H1 (cell line): ENCODE measurements at regions not wholly inside any gene's neighbourhood (a gene's known extent, or its start where the extent isn't known, plus 50 kb on each side); places are given as distances from the start of the nearest gene placed in this dataset.

Source experiments
- ASH2L ChIP-seq: fragments of 200-600, 300-600 bp; sonication (generic); IDR thresholded peaks from one replicate; pipeline ENCODE4 v1.7.1; 2017; ENCODE audit warnings: low read length
- CTBP2 ChIP-seq: IDR thresholded peaks from 2 replicates; pipeline ENCODE4 v1.7.0; 2011; ENCODE audit warnings: borderline replicate concordance, mild to moderate bottlenecking, moderate library complexity, mixed read lengths, low read length; ENCODE audit not compliant: insufficient read depth, insufficient read length
- EGR1 ChIP-seq: IDR thresholded peaks from 2 replicates; pipeline ENCODE4 v1.6.1; 2011; ENCODE audit warnings: low read depth, low read length, borderline replicate concordance
- EZH2 ChIP-seq: fragments of 200-600 bp; sonication (generic); IDR thresholded peaks from 2 replicates; pipeline ENCODE4 v1.7.1; 2012; ENCODE audit warnings: low read depth, mild to moderate bottlenecking, moderate library complexity, low read length, inconsistent platforms; ENCODE audit not compliant: severe bottlenecking
- NANOG ChIP-seq: IDR thresholded peaks from 2 replicates; pipeline ENCODE4 v1.6.1; 2011; ENCODE audit warnings: low read length, low read depth, mild to moderate bottlenecking, inconsistent platforms; ENCODE audit not compliant: insufficient read depth, poor library complexity, severe bottlenecking
- POU5F1 ChIP-seq: IDR thresholded peaks from 2 replicates; pipeline ENCODE4 v1.6.1; 2011; ENCODE audit warnings: low read depth, mild to moderate bottlenecking, low read length, moderate library complexity
- SAP30 ChIP-seq: fragments of 300-600 bp; sonication (generic); IDR thresholded peaks from 2 replicates; pipeline ENCODE4 v1.7.1; 2012; ENCODE audit warnings: low read length, moderate library complexity, mild to moderate bottlenecking, inconsistent platforms; ENCODE audit not compliant: insufficient read depth, insufficient replicate concordance
- SP1 ChIP-seq: IDR thresholded peaks from 2 replicates; pipeline ENCODE4 v1.6.1; 2011; ENCODE audit warnings: low read depth, low read length
- TAF1 ChIP-seq: IDR thresholded peaks from 2 replicates; pipeline ENCODE4 v1.6.1; 2011; ENCODE audit warnings: mild to moderate bottlenecking, low read depth, low read length
- YY1 ChIP-seq: IDR thresholded peaks from 2 replicates; pipeline ENCODE4 v1.6.1; 2011; ENCODE audit warnings: low read depth, mild to moderate bottlenecking, low read length
- TF ChIP-seq, protein P1 (sequence below): fragments of 300-600 bp; sonication (generic); IDR thresholded peaks from 2 replicates; pipeline ENCODE4 v1.7.1; 2012; ENCODE audit warnings: low read length, moderate library complexity, mild to moderate bottlenecking, inconsistent platforms; ENCODE audit not compliant: insufficient replicate concordance

- TF ChIP-seq, protein P1, sequence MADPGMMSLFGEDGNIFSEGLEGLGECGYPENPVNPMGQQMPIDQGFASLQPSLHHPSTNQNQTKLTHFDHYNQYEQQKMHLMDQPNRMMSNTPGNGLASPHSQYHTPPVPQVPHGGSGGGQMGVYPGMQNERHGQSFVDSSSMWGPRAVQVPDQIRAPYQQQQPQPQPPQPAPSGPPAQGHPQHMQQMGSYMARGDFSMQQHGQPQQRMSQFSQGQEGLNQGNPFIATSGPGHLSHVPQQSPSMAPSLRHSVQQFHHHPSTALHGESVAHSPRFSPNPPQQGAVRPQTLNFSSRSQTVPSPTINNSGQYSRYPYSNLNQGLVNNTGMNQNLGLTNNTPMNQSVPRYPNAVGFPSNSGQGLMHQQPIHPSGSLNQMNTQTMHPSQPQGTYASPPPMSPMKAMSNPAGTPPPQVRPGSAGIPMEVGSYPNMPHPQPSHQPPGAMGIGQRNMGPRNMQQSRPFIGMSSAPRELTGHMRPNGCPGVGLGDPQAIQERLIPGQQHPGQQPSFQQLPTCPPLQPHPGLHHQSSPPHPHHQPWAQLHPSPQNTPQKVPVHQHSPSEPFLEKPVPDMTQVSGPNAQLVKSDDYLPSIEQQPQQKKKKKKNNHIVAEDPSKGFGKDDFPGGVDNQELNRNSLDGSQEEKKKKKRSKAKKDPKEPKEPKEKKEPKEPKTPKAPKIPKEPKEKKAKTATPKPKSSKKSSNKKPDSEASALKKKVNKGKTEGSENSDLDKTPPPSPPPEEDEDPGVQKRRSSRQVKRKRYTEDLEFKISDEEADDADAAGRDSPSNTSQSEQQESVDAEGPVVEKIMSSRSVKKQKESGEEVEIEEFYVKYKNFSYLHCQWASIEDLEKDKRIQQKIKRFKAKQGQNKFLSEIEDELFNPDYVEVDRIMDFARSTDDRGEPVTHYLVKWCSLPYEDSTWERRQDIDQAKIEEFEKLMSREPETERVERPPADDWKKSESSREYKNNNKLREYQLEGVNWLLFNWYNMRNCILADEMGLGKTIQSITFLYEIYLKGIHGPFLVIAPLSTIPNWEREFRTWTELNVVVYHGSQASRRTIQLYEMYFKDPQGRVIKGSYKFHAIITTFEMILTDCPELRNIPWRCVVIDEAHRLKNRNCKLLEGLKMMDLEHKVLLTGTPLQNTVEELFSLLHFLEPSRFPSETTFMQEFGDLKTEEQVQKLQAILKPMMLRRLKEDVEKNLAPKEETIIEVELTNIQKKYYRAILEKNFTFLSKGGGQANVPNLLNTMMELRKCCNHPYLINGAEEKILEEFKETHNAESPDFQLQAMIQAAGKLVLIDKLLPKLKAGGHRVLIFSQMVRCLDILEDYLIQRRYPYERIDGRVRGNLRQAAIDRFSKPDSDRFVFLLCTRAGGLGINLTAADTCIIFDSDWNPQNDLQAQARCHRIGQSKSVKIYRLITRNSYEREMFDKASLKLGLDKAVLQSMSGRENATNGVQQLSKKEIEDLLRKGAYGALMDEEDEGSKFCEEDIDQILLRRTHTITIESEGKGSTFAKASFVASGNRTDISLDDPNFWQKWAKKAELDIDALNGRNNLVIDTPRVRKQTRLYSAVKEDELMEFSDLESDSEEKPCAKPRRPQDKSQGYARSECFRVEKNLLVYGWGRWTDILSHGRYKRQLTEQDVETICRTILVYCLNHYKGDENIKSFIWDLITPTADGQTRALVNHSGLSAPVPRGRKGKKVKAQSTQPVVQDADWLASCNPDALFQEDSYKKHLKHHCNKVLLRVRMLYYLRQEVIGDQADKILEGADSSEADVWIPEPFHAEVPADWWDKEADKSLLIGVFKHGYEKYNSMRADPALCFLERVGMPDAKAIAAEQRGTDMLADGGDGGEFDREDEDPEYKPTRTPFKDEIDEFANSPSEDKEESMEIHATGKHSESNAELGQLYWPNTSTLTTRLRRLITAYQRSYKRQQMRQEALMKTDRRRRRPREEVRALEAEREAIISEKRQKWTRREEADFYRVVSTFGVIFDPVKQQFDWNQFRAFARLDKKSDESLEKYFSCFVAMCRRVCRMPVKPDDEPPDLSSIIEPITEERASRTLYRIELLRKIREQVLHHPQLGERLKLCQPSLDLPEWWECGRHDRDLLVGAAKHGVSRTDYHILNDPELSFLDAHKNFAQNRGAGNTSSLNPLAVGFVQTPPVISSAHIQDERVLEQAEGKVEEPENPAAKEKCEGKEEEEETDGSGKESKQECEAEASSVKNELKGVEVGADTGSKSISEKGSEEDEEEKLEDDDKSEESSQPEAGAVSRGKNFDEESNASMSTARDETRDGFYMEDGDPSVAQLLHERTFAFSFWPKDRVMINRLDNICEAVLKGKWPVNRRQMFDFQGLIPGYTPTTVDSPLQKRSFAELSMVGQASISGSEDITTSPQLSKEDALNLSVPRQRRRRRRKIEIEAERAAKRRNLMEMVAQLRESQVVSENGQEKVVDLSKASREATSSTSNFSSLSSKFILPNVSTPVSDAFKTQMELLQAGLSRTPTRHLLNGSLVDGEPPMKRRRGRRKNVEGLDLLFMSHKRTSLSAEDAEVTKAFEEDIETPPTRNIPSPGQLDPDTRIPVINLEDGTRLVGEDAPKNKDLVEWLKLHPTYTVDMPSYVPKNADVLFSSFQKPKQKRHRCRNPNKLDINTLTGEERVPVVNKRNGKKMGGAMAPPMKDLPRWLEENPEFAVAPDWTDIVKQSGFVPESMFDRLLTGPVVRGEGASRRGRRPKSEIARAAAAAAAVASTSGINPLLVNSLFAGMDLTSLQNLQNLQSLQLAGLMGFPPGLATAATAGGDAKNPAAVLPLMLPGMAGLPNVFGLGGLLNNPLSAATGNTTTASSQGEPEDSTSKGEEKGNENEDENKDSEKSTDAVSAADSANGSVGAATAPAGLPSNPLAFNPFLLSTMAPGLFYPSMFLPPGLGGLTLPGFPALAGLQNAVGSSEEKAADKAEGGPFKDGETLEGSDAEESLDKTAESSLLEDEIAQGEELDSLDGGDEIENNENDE = no peak
- no peak for TF ChIP-seq EZH2
- TF ChIP-seq CTBP2 = no peak
- no peak for TF ChIP-seq SAP30
- no peak for TF ChIP-seq ASH2L
- no peak for TF ChIP-seq SP1
- TF ChIP-seq YY1 = no peak
- no peak for TF ChIP-seq TAF1
- TF ChIP-seq NANOG = no peak
- TF ChIP-seq EGR1 = no peak
- TF ChIP-seq POU5F1 = no peak
Observed at GRCh38 chr14:98474900-98475299, 797.1 kb downstream of the BCL11B start (continued).
